ENCODE measurements at regions not wholly inside any gene's neighbourhood (a gene's known extent, or its start where the extent isn't known, plus 50 kb on each side); places are given as distances from the start of the nearest gene placed in this dataset.
"Not testable (repeated sequence)": the region's sequence is repeated elsewhere in the genome, so short reads cannot be mapped to it uniquely, and the experiment has no call there.

GRCh38 chr2:32874931-32875330 lies 71.8 kb upstream of the LTBP1 start:
- in situ Hi-C loops (cut with HindIII; ENCODE audit: low sequenced_read_pairs), result no loop called here
- H3K4me3 ChIP-seq (ENCODE audit: low read depth, low read length), result no peak overlapping the region
- TF ChIP-seq CTCF (IDR thresholded peaks at IDR 0.05; ENCODE audit: low read depth, low read length, missing control alignments), result no peak
- DNase-seq (ENCODE audit: low read depth), result peak; percentile 48

- TF ChIP-seq CTCF (IDR thresholded peaks at IDR 0.05; ENCODE audit: low read depth, low read length, missing control alignments), result no peak
- in situ Hi-C loops (cut with HindIII; ENCODE audit: low sequenced_read_pairs), result no loop called here
- no peak for DNase-seq (ENCODE audit: low read depth)
- H3K4me3 ChIP-seq (ENCODE audit: low read depth, low read length), result no peak overlapping the region
Observed at GRCh38 chr2:32877587-32878510, 68.9 kb upstream of the LTBP1 start.

- H3K4me3 ChIP-seq (ENCODE audit: low read depth, low read length); DNase-seq (ENCODE audit: low read depth); in situ Hi-C loops (cut with HindIII; ENCODE audit: low sequenced_read_pairs): not testable (repeated sequence)
Observed at GRCh38 chr2:32879943-32880342, 66.8 kb upstream of the LTBP1 start.

- no peak overlapping the region for H3K4me3 ChIP-seq (ENCODE audit: low read depth, low read length)
- no peak for TF ChIP-seq CTCF (IDR thresholded peaks at IDR 0.05; ENCODE audit: low read depth, low read length, missing control alignments)
- in situ Hi-C loops (cut with HindIII; ENCODE audit: low sequenced_read_pairs), result no loop called here
- DNase-seq (ENCODE audit: low read depth), result peak; percentile 51
Observed at GRCh38 chr2:32882816-32883810, 63.6 kb upstream of the LTBP1 start.

GRCh38 chr2:32884346-32884745 lies 62.4 kb upstream of the LTBP1 start:
- TF ChIP-seq CTCF (IDR thresholded peaks at IDR 0.05; ENCODE audit: low read depth, low read length, missing control alignments), result no peak
- H3K4me3 ChIP-seq (ENCODE audit: low read depth, low read length), result no peak overlapping the region
- no peak for DNase-seq (ENCODE audit: low read depth)
- in situ Hi-C loops (cut with HindIII; ENCODE audit: low sequenced_read_pairs), result no loop called here

- in situ Hi-C loops (cut with HindIII; ENCODE audit: low sequenced_read_pairs); DNase-seq (ENCODE audit: low read depth); H3K4me3 ChIP-seq (ENCODE audit: low read depth, low read length): not testable (repeated sequence)
Observed at GRCh38 chr2:32886397-32887055, 60.2 kb upstream of the LTBP1 start.

GRCh38 chr2:32887125-32887524 lies 59.6 kb upstream of the LTBP1 start:
- in situ Hi-C loops (cut with HindIII; ENCODE audit: low sequenced_read_pairs), result no loop called here
- no peak for DNase-seq (ENCODE audit: low read depth)
- no peak overlapping the region for H3K4me3 ChIP-seq (ENCODE audit: low read depth, low read length)
- no peak for TF ChIP-seq CTCF (IDR thresholded peaks at IDR 0.05; ENCODE audit: low read depth, low read length, missing control alignments)
